ENCODE measurements at regions not wholly inside any gene's neighbourhood (a gene's known extent, or its start where the extent isn't known, plus 50 kb on each side); places are given as distances from the start of the nearest gene placed in this dataset.

DNA sequence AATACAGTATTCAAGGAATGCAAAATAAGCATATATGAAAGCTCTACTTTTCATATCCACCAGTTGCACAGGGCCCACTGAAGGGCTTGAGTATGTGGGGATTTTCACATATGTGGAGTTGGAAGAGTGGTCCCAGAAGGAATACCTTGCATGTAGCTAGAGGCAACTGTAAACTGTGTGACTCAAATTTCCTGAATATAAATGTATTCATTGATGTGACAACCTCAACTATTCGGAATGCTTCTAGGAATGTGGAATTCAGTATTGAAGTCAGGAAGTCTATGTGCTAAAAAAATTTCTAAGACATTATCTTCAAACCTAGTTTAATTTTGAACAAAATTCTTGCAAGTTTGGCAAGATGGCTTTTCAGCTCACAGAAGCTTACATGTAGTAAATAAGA lies 695.5 kb upstream of the SEMA3D start:
- TF ChIP-seq ZFX (IDR thresholded peaks at IDR 0.05; ENCODE audit: borderline replicate concordance), result no peak
- TF ChIP-seq CTCF (IDR thresholded peaks at IDR 0.05), result no peak
- H3K27ac ChIP-seq, result no peak overlapping the region

GRCh38 chr7:85875398-85875797 lies 688.5 kb upstream of the SEMA3D start:
- TF ChIP-seq ZFX (IDR thresholded peaks at IDR 0.05; ENCODE audit: borderline replicate concordance), result no peak
- no peak for TF ChIP-seq CTCF (IDR thresholded peaks at IDR 0.05)
- H3K27ac ChIP-seq, result no peak overlapping the region

DNA sequence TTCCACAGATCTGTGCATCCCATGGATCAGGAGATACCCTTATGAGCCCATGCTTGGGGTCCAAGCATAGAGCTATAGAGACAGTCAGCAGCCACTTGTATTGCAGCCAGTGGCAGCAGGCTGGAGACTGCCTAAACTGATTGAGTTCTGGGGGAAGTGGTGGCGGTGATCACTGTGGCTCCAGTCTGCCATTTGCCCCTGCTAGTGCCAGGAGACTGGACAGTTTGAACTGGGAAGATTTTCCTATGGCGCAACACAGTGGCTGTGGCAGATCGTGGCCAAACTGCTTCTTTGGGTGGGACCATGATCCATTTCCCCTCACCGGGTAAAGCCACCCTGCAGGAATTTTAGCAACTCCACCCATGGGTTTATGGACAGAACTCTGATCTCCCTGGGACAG lies 679.7 kb upstream of the SEMA3D start:
- H3K27ac ChIP-seq, result no peak overlapping the region
- TF ChIP-seq ZFX (IDR thresholded peaks at IDR 0.05; ENCODE audit: borderline replicate concordance) (no peak), CTCF (IDR thresholded peaks at IDR 0.05) (no peak)

DNA sequence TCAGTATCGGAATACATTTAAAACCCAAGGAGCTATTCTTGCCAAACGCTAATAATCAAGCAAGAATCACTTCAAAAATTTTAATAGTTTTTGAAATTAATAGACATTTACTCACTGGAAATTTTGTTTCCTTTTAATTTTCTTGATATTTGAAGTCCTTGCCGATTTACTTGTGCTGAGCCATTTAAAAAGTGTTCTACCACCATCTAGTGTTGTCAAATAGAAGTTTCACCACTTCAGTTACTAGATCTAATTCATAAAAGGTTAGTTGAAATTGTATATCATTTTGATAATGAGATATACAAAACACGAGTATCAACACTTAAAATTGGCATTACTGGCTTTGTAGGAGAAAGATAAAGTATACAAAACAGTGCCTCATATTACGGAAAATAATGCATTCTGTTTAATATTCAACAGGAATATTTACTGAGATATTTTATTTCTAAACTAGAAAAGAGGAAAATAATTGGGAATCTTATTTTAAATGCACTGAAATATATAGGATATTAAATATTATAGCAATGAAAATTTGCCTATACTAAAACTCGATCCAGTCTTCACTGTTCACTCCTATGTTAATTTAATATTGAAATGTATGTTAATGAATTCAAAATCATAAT lies 664.8 kb upstream of the SEMA3D start:
- TF ChIP-seq CTCF (IDR thresholded peaks at IDR 0.05), result peak; percentile 79
- TF ChIP-seq ZFX (IDR thresholded peaks at IDR 0.05; ENCODE audit: borderline replicate concordance), result no peak
- H3K27ac ChIP-seq, result no peak overlapping the region

DNA sequence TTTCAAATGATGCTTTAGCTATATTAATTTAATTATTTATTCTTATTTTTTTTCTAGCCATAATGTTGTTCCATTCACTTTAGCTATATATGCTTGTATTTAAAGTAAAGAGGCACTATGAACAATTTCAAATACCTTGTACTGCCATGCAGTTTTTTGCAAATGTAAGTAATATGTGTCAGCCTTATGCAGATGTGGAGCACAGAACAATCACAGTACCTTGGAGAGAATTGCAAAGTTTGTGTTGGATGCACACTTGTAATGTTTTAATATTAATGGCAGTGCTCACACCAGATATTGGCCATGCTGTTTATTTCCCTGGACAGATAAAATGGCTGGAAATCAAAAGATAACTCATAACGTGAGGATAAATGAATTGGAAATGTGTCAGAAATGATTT lies 663.5 kb upstream of the SEMA3D start:
- TF ChIP-seq ZFX (IDR thresholded peaks at IDR 0.05; ENCODE audit: borderline replicate concordance) (no peak), CTCF (IDR thresholded peaks at IDR 0.05) (no peak)
- no peak overlapping the region for H3K27ac ChIP-seq

DNA sequence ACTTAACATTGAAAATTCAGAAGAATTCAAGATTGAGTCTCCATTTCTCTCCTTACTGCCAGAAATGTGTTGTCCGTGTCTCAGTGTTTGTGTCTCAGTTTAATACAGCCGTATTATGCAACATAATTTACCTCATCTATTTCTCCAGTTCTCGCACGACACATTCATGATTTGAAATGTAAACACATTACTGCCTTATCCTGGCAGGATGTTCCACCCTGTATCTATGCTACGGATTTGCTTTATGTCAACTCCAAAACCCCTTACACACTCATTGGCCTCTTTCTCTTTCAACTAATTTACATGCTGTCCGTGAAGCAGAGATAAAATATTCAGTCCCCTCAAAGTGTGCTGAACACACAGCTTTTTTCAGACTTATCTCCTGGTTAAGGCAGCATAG lies 653.7 kb upstream of the SEMA3D start:
- TF ChIP-seq ZFX (IDR thresholded peaks at IDR 0.05; ENCODE audit: borderline replicate concordance) (no peak), CTCF (IDR thresholded peaks at IDR 0.05) (no peak)
- H3K27ac ChIP-seq, result no peak overlapping the region

DNA sequence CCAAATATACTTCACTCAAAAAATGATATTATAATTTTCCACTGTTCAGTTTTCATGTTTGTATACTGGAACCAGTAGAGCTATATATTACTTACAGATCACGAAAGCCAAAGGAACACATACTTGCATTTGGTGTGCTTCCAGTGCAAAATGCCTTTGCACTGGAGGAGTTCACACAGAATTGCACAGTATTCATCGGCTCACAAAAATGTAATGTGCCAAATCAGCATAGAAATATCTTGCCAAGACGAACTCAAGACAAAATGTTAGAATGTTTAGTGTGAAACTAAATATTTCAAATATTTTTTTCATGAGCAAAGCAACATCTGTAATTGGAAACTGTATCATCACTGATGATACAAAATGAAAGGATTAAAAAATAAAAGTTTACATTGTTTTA lies 646.2 kb upstream of the SEMA3D start:
- TF ChIP-seq CTCF (IDR thresholded peaks at IDR 0.05), result no peak
- no peak for TF ChIP-seq ZFX (IDR thresholded peaks at IDR 0.05; ENCODE audit: borderline replicate concordance)
- H3K27ac ChIP-seq, result no peak overlapping the region
